ENCODE measurements at regions not wholly inside any gene's neighbourhood (a gene's known extent, or its start where the extent isn't known, plus 50 kb on each side); places are given as distances from the start of the nearest gene placed in this dataset.

- TF ChIP-seq, protein P1, sequence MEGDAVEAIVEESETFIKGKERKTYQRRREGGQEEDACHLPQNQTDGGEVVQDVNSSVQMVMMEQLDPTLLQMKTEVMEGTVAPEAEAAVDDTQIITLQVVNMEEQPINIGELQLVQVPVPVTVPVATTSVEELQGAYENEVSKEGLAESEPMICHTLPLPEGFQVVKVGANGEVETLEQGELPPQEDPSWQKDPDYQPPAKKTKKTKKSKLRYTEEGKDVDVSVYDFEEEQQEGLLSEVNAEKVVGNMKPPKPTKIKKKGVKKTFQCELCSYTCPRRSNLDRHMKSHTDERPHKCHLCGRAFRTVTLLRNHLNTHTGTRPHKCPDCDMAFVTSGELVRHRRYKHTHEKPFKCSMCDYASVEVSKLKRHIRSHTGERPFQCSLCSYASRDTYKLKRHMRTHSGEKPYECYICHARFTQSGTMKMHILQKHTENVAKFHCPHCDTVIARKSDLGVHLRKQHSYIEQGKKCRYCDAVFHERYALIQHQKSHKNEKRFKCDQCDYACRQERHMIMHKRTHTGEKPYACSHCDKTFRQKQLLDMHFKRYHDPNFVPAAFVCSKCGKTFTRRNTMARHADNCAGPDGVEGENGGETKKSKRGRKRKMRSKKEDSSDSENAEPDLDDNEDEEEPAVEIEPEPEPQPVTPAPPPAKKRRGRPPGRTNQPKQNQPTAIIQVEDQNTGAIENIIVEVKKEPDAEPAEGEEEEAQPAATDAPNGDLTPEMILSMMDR (conservative IDR thresholded peaks at IDR 0.05; ENCODE audit: low read depth, low read length): no peak
- no peak for TF ChIP-seq USF2 (IDR thresholded peaks at IDR 0.05; ENCODE audit: low read depth, low read length)
- no peak for TF ChIP-seq MAZ (IDR thresholded peaks at IDR 0.05; ENCODE audit: borderline replicate concordance, low read depth, low read length)
- TF ChIP-seq ELK1 (IDR thresholded peaks at IDR 0.05; ENCODE audit: borderline replicate concordance, low read depth, low read length): no peak
- TF ChIP-seq RFX5 (IDR thresholded peaks at IDR 0.05; ENCODE audit: low read depth, low read length): no peak
- no peak overlapping the region for H3K9ac ChIP-seq (ENCODE audit: low read depth, low read length)
- no peak overlapping the region for H2BK120ac ChIP-seq (ENCODE audit: low read depth, low read length)
- H3K23ac ChIP-seq (ENCODE audit: low read depth, low read length): no peak overlapping the region
- no peak overlapping the region for H3K4me2 ChIP-seq (ENCODE audit: low read depth, low read length)
- ATAC-seq (ENCODE audit: low read depth) (no peak), DNase-seq (no peak)
- intact Hi-C loops (cut with micrococcal nuclease) (no loop called here), in situ Hi-C loops (cut with MboI; ENCODE audit: low sequenced_read_pairs) (no loop called here), dilution Hi-C loops (cut with HindIII; ENCODE audit: low sequenced_read_pairs, unreplicated experiment) (no loop called here)
- no peaks in the 10 kb centered on the region for H3K36me3 ChIP-seq (ENCODE audit: control insufficient read depth, insufficient read depth, low read length)
- H4K91ac ChIP-seq (ENCODE audit: insufficient read depth, low read depth, low read length): no peak overlapping the region
- H3K27ac ChIP-seq (ENCODE audit: insufficient read depth, low read length): no peak overlapping the region
- H2BK5ac ChIP-seq (ENCODE audit: low read depth, low read length, poor library complexity, severe bottlenecking): no peak overlapping the region
- POLR2A ChIA-PET (ENCODE audit: unreplicated experiment): no interaction called here
- H2AK5ac ChIP-seq (ENCODE audit: low read depth, low read length): no peak overlapping the region
- no peak overlapping the region for H4K5ac ChIP-seq (ENCODE audit: low read depth, low read length)
- H3K56ac ChIP-seq (ENCODE audit: extremely low read depth, insufficient read depth, low read length): no peak overlapping the region
- no peaks in the 10 kb centered on the region for H3K9me3 ChIP-seq (ENCODE audit: control insufficient read depth, insufficient read depth, low read length)
- no peaks in the 10 kb centered on the region for H3K9me1 ChIP-seq (ENCODE audit: insufficient read depth, low read length)
- no peak overlapping the region for H4K8ac ChIP-seq (ENCODE audit: low read depth in 2 of 2, low read length in 2 of 2)
- H3K4me3 ChIP-seq (ENCODE audit: insufficient read depth, low read depth, low read length): no peak overlapping the region
- H2BK20ac ChIP-seq (ENCODE audit: low read depth, low read length): no peak overlapping the region
- no TSS peak for BruUV-seq (replicated peaks)
- no peak overlapping the region for H2AK9ac ChIP-seq (replicated peaks; ENCODE audit: low read depth, low read length, poor library complexity)
- no peak overlapping the region for H2BK15ac ChIP-seq (ENCODE audit: low read depth, low read length)
- no peak overlapping the region for H3K18ac ChIP-seq (ENCODE audit: low read depth, low read length)
- H3K4ac ChIP-seq (ENCODE audit: low read depth, low read length): no peak overlapping the region
- H2AFZ ChIP-seq (replicated peaks; ENCODE audit: low read length, poor library complexity): no peak overlapping the region
- peaks cover 5% of the 10 kb centered on the region for H3K4me1 ChIP-seq (ENCODE audit: control insufficient read depth, insufficient read depth, low read length)
- CTCF ChIA-PET: no interaction called here
- H3K27me3 ChIP-seq (ENCODE audit: control insufficient read depth, insufficient read depth, low read length): peaks cover 47% of the 10 kb centered on the region
- H4K20me1 ChIP-seq (ENCODE audit: insufficient read depth, low read length): no peaks in the 10 kb centered on the region
- no peaks in the 10 kb centered on the region for H3K79me1 ChIP-seq (ENCODE audit: low read depth in 1 of 2, low read length in 2 of 2)
- WGBS, 2 experiments (ENCODE audit: extremely low coverage in 2 of 2, insufficient read length in 1 of 2): 40% methylated on average over 2 of the region's 7 CpGs; no CpG with 5 or more reads in 1 of the 2 experiments
- H3K14ac ChIP-seq (replicated peaks; ENCODE audit: low read depth, low read length): no peak overlapping the region
Observed at GRCh38 chr11:64451856-64452255, 92.9 kb downstream of the RPS6KA4 start.
